Osteocyte (in vitro differentiated cells): ENCODE measurements at regions not wholly inside any gene's neighbourhood (a gene's known extent, or its start where the extent isn't known, plus 50 kb on each side); places are given as distances from the start of the nearest gene placed in this dataset.

ENCODE experiments used
- DNase-seq: peaks from one replicate; pipeline ENCODE4 v3.0.0; 2021; ENCODE audit warnings: mixed read lengths; ENCODE audit not compliant: unreplicated experiment; ENCODE audit errors: extremely low spot score
- H3K27ac Mint-ChIP-seq: one replicate; pipeline ENCODE4 v1.8.0; 2021; ENCODE audit warnings: mild to moderate bottlenecking, mixed read lengths; ENCODE audit not compliant: unreplicated experiment
- H3K27me3 Mint-ChIP-seq: one replicate; pipeline ENCODE4 v1.8.0; 2021; ENCODE audit warnings: mixed read lengths; ENCODE audit not compliant: unreplicated experiment
- H3K36me3 Mint-ChIP-seq: one replicate; pipeline ENCODE4 v1.8.0; 2021; ENCODE audit warnings: mixed read lengths; ENCODE audit not compliant: unreplicated experiment
- H3K4me1 Mint-ChIP-seq: one replicate; pipeline ENCODE4 v1.8.0; 2021; ENCODE audit warnings: mixed read lengths; ENCODE audit not compliant: unreplicated experiment
- H3K4me3 Mint-ChIP-seq: one replicate; pipeline ENCODE4 v1.8.0; 2021; ENCODE audit warnings: mild to moderate bottlenecking, moderate library complexity, mixed read lengths; ENCODE audit not compliant: unreplicated experiment
- H3K9me3 Mint-ChIP-seq: one replicate; pipeline ENCODE4 v1.8.0; 2021; ENCODE audit warnings: mixed read lengths; ENCODE audit not compliant: unreplicated experiment
- TF ChIP-seq, protein P1 (sequence below): fragments of 200-600 bp; sonication (generic); IDR thresholded peaks from 2 replicates; pipeline ENCODE4 v1.5.0; 2021; ENCODE audit warnings: antibody characterized with exemption, mild to moderate bottlenecking, moderate library complexity

DNA sequence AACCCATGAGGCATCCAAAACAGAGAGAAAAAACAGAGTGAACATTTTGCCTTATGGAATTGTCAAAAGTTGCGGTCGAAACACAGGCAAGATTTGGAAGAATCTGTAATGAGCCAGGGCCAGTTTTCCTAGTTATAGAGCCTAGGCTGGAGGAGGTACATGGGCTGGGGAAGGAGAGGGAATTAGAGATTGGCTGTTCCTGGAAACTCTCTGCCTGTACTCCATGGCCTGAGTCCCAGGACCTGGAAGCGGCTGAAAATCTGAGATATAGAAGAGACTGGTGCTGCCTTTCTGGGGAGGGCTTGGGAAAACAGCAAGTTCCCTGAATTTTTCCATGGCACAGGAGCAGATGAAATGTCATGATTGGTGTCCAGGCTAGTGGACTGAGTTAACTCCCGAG, 122.8 kb upstream of the KLF12 start:
- Mint-ChIP-seq H3K4me1 (peaks cover 16% of the 10 kb centered on the region), H3K36me3 (no peaks in the 10 kb centered on the region), H3K27me3 (no peaks in the 10 kb centered on the region), H3K9me3 (no peaks in the 10 kb centered on the region), H3K27ac (no peak overlapping the region), H3K4me3 (no peak overlapping the region)
- TF ChIP-seq, protein P1, sequence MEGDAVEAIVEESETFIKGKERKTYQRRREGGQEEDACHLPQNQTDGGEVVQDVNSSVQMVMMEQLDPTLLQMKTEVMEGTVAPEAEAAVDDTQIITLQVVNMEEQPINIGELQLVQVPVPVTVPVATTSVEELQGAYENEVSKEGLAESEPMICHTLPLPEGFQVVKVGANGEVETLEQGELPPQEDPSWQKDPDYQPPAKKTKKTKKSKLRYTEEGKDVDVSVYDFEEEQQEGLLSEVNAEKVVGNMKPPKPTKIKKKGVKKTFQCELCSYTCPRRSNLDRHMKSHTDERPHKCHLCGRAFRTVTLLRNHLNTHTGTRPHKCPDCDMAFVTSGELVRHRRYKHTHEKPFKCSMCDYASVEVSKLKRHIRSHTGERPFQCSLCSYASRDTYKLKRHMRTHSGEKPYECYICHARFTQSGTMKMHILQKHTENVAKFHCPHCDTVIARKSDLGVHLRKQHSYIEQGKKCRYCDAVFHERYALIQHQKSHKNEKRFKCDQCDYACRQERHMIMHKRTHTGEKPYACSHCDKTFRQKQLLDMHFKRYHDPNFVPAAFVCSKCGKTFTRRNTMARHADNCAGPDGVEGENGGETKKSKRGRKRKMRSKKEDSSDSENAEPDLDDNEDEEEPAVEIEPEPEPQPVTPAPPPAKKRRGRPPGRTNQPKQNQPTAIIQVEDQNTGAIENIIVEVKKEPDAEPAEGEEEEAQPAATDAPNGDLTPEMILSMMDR: no peak
- DNase-seq: no peak

- Mint-ChIP-seq H3K27ac (no peak overlapping the region), H3K36me3 (peaks cover 2% of the 10 kb centered on the region), H3K9me3 (peaks cover 5% of the 10 kb centered on the region), H3K4me3 (no peak overlapping the region), H3K27me3 (no peaks in the 10 kb centered on the region), H3K4me1 (peaks cover 35% of the 10 kb centered on the region)
- TF ChIP-seq, protein P1: no peak
- DNase-seq: no peak
Measured at GRCh38 chr13:74253161-74253560, 119.0 kb upstream of the KLF12 start.

DNA sequence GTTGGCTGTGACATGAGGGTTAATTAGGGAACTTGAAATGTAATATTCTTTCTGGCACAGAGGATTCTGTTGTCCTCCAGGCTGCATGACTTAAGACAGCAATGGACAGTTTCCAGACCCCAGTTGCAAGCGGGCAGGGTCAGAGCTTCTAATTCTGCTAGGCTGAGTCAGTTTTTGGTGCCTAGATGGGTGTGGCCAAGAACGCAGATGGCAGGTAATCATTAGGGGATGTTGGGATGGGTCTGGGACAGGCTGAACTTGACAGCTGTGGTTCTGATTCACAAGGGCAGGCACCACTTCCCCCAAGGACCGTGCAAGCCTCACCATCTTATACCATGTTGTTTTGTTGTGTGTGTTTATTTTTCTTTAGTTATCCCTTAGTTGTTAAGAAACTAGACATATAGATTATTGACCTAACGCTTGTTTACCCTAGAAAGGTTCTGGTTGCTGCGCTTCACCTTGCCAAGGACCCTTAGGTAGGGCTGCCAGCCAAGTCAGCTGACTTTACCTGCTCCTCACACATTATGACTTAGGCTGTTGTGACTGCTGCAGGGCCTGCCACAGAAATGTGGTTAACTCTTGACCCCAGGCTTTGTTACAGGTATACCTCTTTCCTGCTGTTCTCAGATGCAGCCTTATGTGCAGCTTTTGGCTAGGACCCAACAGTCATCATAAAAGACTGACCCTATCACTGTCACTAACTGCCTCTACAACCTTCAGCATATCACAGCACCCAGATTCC, 117.7 kb upstream of the KLF12 start:
- TF ChIP-seq, protein P1: no peak
- no peak for DNase-seq
- Mint-ChIP-seq H3K27me3 (no peaks in the 10 kb centered on the region), H3K4me1 (peaks cover 27% of the 10 kb centered on the region), H3K36me3 (peaks cover 2% of the 10 kb centered on the region), H3K9me3 (peaks cover 5% of the 10 kb centered on the region), H3K27ac (no peak overlapping the region), H3K4me3 (no peak overlapping the region)

GRCh38 chr13:74250738-74251190, 116.6 kb upstream of the KLF12 start:
- Mint-ChIP-seq H3K4me1 (peaks cover 37% of the 10 kb centered on the region), H3K27ac (peak overlapping the region; percentile 58), H3K27me3 (no peaks in the 10 kb centered on the region), H3K4me3 (no peak overlapping the region), H3K36me3 (peaks cover 2% of the 10 kb centered on the region), H3K9me3 (peaks cover 5% of the 10 kb centered on the region)
- TF ChIP-seq, protein P1: no peak
- DNase-seq: no peak

DNA sequence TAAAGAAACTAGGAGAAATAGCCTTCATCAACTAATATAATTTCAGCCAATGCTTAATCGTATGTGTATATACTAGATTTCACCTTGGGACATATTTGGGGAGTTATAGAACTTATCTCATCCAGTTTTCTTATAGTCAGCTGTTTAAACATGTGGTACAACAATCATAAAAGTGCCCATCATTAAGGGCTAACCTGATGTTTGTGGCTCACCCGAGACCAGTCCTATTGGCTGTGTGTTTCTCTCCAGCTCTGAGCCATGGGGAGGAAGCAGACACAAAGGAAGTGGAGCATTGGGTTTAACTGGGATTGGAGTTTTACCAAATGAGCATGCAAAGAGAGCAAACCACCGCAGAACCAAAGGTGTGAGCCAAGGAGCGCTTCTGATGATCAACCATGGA, 114.3 kb upstream of the KLF12 start:
- Mint-ChIP-seq H3K9me3 (peaks cover 5% of the 10 kb centered on the region), H3K4me3 (no peak overlapping the region), H3K27ac (no peak overlapping the region), H3K36me3 (peaks cover 2% of the 10 kb centered on the region), H3K27me3 (no peaks in the 10 kb centered on the region), H3K4me1 (peaks cover 57% of the 10 kb centered on the region)
- TF ChIP-seq, protein P1: no peak
- DNase-seq: no peak
